ENCODE measurements at regions not wholly inside any gene's neighbourhood (a gene's known extent, or its start where the extent isn't known, plus 50 kb on each side); places are given as distances from the start of the nearest gene placed in this dataset.
A peak's percentile ranks its signal among the peaks of the same experiment; 100 is the strongest.
"Not testable (repeated sequence)": the region's sequence is repeated elsewhere in the genome, so short reads cannot be mapped to it uniquely, and the experiment has no call there.

DNA sequence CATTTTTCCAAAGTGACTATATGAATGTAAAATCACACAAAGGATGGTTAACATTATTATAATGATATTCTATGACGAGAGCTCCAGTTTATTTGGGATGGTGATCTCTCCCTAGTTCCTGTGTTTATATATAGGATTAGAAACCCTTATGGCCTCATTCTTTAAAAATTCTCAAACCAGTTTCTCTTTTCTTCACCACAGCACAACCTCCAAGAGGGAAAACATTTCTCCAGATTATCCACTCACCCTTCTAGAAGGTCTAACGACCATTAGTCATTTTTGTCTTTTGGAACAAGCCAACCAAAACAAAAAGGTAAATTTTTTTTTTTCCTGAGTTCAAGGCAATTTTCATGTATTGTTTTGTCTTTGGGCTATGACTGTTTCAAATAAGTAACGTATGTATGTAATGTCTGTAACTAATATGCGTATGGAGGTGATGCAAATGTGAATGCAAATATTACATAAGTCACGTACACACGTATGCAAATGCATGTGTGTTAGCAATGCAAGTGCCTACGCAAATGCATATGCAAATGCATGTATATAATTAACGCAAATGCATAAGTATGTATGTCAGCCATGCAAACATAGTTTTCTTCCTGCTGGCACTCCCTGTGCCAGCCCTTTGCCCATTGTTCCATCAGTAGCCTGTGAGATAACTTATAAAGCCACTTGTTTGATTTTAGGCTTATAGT is 72.5 kb upstream of the MORC3 start:
- DNase-seq: no peak

GRCh38 chr21:36249576-36250422 is 70.2 kb upstream of the MORC3 start:
- no peak for DNase-seq

- DNase-seq: peak; percentile 16 to 61
Measured at GRCh38 chr21:36250423-36251075, 69.4 kb upstream of the MORC3 start.

DNA sequence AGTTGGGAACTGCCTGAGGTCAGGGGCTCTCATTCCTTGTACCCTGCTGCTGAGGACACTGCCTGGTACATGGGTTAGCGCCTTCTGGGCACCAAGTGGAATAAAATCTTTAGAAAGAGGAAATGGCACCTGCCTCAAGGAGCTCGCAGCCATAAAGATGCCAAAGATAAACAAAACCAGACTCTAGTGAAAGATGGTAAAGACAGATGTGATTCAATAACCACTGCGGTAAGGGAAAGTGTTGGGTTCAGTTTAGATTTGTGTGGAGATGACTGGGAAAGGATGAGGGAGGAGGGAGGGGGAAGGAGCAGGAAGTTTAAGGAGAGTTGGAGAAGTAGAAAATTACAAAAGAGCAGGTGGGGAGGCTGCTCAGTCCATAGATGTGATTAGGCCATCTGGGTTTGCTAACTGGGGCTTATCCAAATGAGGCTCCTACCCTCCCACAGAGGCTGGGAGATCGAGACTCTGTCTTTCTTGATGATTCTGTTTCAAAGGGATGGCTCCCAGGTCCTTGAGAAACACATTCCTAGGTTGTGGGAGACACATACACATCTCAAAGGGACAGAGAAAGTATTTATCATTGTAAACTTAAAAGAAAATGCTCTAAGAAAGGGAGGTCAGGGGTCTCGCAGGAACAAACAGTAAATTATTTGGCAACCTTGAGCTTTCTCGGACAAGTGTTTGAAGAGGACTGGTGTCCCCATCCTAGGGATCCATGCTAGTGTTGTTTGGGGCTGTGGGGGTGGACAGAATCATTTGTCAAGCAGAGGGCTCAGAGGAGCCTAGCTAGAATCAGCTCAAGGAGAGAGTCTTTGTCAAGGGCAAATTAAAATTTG is 65.7 kb upstream of the MORC3 start:
- DNase-seq: no peak

DNA sequence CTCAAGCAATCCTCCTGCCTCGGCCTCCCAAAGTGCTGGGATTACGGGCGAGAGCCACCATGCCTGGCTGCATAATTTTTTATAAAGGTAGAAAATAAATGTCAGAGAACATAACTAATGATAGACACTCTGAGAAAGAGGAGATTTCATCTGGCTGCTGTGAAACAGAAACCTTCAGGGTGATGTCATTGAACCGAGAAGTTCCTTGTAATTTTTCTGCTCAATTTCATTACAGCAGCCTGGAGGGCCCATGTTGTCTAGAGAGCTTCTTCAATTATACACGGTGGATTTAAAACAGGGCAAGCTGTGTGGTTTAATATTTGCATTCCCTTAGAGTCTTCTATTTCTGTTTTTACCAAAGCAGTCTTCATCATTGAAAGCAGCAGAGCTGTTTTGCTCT is 64.3 kb upstream of the MORC3 start:
- DNase-seq: no peak

DNA sequence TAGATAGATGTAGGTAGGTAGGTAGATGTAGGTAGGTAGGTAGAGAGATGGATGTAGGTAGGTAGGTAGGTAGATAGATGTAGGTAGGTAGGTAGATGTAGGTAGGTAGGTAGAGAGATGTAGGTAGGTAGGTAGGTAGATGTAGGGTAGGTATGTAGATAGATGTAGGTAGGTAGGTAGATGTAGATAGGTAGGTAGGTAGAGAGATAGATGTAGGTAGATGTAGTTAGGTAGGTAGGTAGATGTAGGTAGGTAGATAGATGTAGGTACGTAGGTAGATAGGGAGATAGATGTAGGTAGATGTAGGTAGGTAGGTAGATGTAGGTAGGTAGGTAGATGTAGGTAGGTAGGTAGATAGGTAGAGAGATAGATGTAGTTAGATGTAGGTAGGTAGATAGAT is 62.3 kb upstream of the MORC3 start:
- no peak for DNase-seq

- no peak for DNase-seq
Measured at GRCh38 chr21:36260030-36260787, 59.8 kb upstream of the MORC3 start.

- no peak for DNase-seq
Measured at GRCh38 chr21:36260802-36261201, 59.2 kb upstream of the MORC3 start.

GRCh38 chr21:36261459-36261858 is 58.5 kb upstream of the MORC3 start:
- no peak for DNase-seq

GRCh38 chr21:36263797-36264196 is 56.2 kb upstream of the MORC3 start:
- no peak for DNase-seq

DNA sequence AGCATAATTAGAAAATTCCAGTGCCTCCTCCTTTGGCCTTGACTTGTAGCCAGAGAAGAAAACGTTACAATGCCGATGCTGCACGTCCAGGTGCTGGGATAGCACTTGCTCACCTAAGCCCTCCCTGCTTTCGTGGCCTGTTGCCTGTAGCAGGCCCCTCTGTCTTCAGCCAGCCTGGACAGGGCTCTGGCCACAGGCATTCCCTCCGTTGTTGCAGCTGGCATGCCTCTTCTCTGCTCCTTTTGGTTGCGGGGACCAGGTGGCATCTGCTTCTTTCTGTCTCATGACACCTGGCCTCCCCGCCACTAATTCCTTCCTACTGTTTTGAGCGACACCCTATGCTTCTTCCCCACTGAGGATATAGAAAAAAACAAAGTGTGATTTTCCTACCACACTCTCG is 54.6 kb upstream of the MORC3 start:
- no peak for DNase-seq

- DNase-seq: not testable (repeated sequence)
Measured at GRCh38 chr21:36267828-36268227, 52.2 kb upstream of the MORC3 start.

DNA sequence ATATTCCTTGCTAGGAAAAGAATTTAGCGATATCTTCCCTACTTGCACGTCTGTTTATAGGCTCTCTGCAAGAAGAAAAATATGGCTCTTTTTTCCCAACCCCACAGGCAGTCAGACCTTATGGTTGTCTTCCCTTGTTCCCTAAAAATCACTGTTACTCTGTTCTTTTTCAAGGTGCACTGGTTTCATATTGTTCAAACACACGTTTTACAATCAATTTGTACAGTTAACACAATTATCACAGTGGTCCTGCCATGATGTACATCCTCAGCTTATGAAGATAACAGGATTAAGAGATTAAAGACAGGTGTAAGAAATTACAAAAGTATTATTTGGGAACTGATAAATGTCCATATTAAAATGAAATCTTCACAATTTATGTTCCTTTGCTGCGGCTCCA is 51.7 kb upstream of the MORC3 start:
- not testable (repeated sequence) for DNase-seq

All from cerebellar nuclear complex (tissue), 1 donor.